Endometrial microvascular endothelial cells (primary cell): ENCODE measurements at regions not wholly inside any gene's neighbourhood (a gene's known extent, or its start where the extent isn't known, plus 50 kb on each side); places are given as distances from the start of the nearest gene placed in this dataset.
"Not testable (repeated sequence)": the region's sequence is repeated elsewhere in the genome, so short reads cannot be mapped to it uniquely, and the experiment has no call there.

Experiments
- in situ Hi-C: cut with HindIII; loops from 2 replicates; pipeline ENCODE4 v1.10.0; 2017; ENCODE audit warnings: low sequenced_read_pairs, low pct_unique_long_range_greater_than_20kb; ENCODE audit errors: inconsistent ontology term

GRCh38 chr12:59517522-59517921, 78.3 kb upstream of the SLC16A7 start:
- in situ Hi-C loops = no loop called here

- in situ Hi-C loops = no loop called here
Measured at GRCh38 chr12:59500915-59501314, 94.9 kb upstream of the SLC16A7 start.

GRCh38 chr12:59500335-59500734, 95.5 kb upstream of the SLC16A7 start:
- in situ Hi-C loops = no loop called here

GRCh38 chr12:59499774-59500173, 96.1 kb upstream of the SLC16A7 start:
- in situ Hi-C loops = no loop called here

- in situ Hi-C loops = no loop called here
Measured at GRCh38 chr12:59494617-59495016, 101.2 kb upstream of the SLC16A7 start.

- in situ Hi-C loops = no loop called here
Measured at GRCh38 chr12:59491877-59492276, 104.0 kb upstream of the SLC16A7 start.

GRCh38 chr12:59486827-59487226, 109.0 kb upstream of the SLC16A7 start:
- in situ Hi-C loops = no loop called here

GRCh38 chr12:59484575-59484974, 111.3 kb upstream of the SLC16A7 start:
- in situ Hi-C loops = no loop called here

GRCh38 chr12:59474236-59474635, 121.6 kb upstream of the SLC16A7 start:
- in situ Hi-C loops = not testable (repeated sequence)

- in situ Hi-C loops = no loop called here
Measured at GRCh38 chr12:59472273-59472672, 123.6 kb upstream of the SLC16A7 start.

- in situ Hi-C loops = no loop called here
Measured at GRCh38 chr12:59459966-59460660, 135.7 kb upstream of the SLC16A7 start.

- in situ Hi-C loops = no loop called here
Measured at GRCh38 chr12:59453475-59453874, 142.4 kb upstream of the SLC16A7 start.

- in situ Hi-C loops = no loop called here
Measured at GRCh38 chr12:59452746-59453145, 143.1 kb upstream of the SLC16A7 start.

- in situ Hi-C loops = no loop called here
Measured at GRCh38 chr12:59452259-59452658, 143.6 kb upstream of the SLC16A7 start.

GRCh38 chr12:59446116-59446515, 149.7 kb upstream of the SLC16A7 start:
- in situ Hi-C loops = no loop called here

- in situ Hi-C loops = no loop called here
Measured at GRCh38 chr12:59444932-59445331, 150.9 kb upstream of the SLC16A7 start.

GRCh38 chr12:59432057-59432456, 163.8 kb upstream of the SLC16A7 start:
- in situ Hi-C loops = no loop called here

GRCh38 chr12:59431266-59431665, 164.6 kb upstream of the SLC16A7 start:
- in situ Hi-C loops = no loop called here

GRCh38 chr12:59429766-59430165, 166.1 kb upstream of the SLC16A7 start:
- in situ Hi-C loops = no loop called here

GRCh38 chr12:59425798-59426197, 170.0 kb upstream of the SLC16A7 start:
- in situ Hi-C loops = no loop called here

- in situ Hi-C loops = not testable (repeated sequence)
Measured at GRCh38 chr12:59424666-59425065, 171.2 kb upstream of the SLC16A7 start.
